PC-9 (cell line): ENCODE measurements at regions not wholly inside any gene's neighbourhood (a gene's known extent, or its start where the extent isn't known, plus 50 kb on each side); places are given as distances from the start of the nearest gene placed in this dataset.

Experiments
- BruUV-seq: library from RNA; stranded (reverse); fragments of 400-500 nt; replicated peaks from 2 replicates; lab custom pipeline; 2021; lab: Mats Ljungman, UMichigan
- CTCF ChIA-PET: fragments of 300-600 bp; sonication (Branson Sonifier 250); formaldehyde crosslinking; loops from one replicate; lab custom pipeline; 2022; ENCODE audit warnings: antibody characterized with exemption; lab: Charles Lee
- POLR2A ChIA-PET: fragments of 300-600 bp; sonication (Branson Sonifier 250); formaldehyde crosslinking; loops from one replicate; lab custom pipeline; 2022; ENCODE audit warnings: antibody characterized with exemption; ENCODE audit not compliant: unreplicated experiment; lab: Charles Lee
- DNase-seq, 2 experiments: peaks; one replicate each; pipeline versions ENCODE4 v3.0.0 to v3.0.0-alpha.2; 2015 to 2022; ENCODE audit warnings: mixed read lengths in 1 of 2
- H2AFZ ChIP-seq: fragments of 200-600 bp; sonication (generic); 2 replicates; pipeline ENCODE4 v1.8.1; 2017; ENCODE audit warnings: antibody characterized with exemption
- H3F3A ChIP-seq: fragments of 200-600 bp; sonication (generic); 2 replicates; pipeline ENCODE4 v1.8.1; 2017; ENCODE audit warnings: antibody characterized with exemption, mild to moderate bottlenecking, low read depth; ENCODE audit not compliant: insufficient read depth
- H3K27ac ChIP-seq: fragments of 200-600 bp; sonication (generic); 2 replicates; pipeline ENCODE4 v1.6.1; 2016; ENCODE audit warnings: mixed run types
- H3K27me3 ChIP-seq: fragments of 200-600 bp; sonication (generic); 2 replicates; pipeline ENCODE4 v1.6.1; 2016; ENCODE audit warnings: low read depth, mixed run types; ENCODE audit not compliant: insufficient read depth
- H3K36me3 ChIP-seq: fragments of 200-600 bp; sonication (generic); 2 replicates; pipeline ENCODE4 v1.6.1; 2016; ENCODE audit warnings: low read depth, mixed run types
- H3K4me1 ChIP-seq: fragments of 200-600 bp; sonication (generic); replicated peaks from 2 replicates; pipeline ENCODE4 v1.6.1; 2016; ENCODE audit warnings: mixed run types; ENCODE audit not compliant: insufficient read depth
- H3K4me2 ChIP-seq: fragments of 200-600 bp; sonication (generic); 2 replicates; pipeline ENCODE4 v1.6.1; 2017; ENCODE audit warnings: mixed run types
- H3K4me3 ChIP-seq: fragments of 200-600 bp; sonication (generic); 2 replicates; pipeline ENCODE4 v1.6.1; 2016; ENCODE audit warnings: mixed run types
- H3K79me2 ChIP-seq: fragments of 200-600 bp; sonication (generic); 2 replicates; pipeline ENCODE4 v1.6.1; 2017; ENCODE audit warnings: low read depth, mixed run types
- H3K9me2 ChIP-seq: fragments of 200-600 bp; sonication (generic); 2 replicates; pipeline ENCODE4 v1.8.1; 2017; ENCODE audit warnings: mild to moderate bottlenecking; ENCODE audit not compliant: insufficient read depth
- H3K9me3 ChIP-seq: fragments of 200-600 bp; sonication (generic); 2 replicates; pipeline ENCODE4 v1.8.1; 2016; ENCODE audit warnings: low read depth; ENCODE audit not compliant: insufficient read depth
- H4K20me1 ChIP-seq: fragments of 200-600 bp; sonication (generic); 2 replicates; pipeline ENCODE4 v1.8.1; 2017; ENCODE audit not compliant: insufficient read depth
- EZH2 ChIP-seq: fragments of 200-600 bp; sonication (generic); IDR thresholded peaks from 2 replicates; pipeline ENCODE4 v1.8.0; 2017; ENCODE audit warnings: antibody characterized with exemption, low read depth
- intact Hi-C: fragments of 100-400 bp; cut with micrococcal nuclease; formaldehyde crosslinking; loops from one replicate; pipeline ENCODE4 v1.10.0; 2022; ENCODE audit not compliant: unreplicated experiment
- TF ChIP-seq, protein P1 (sequence below): fragments of 200-600 bp; sonication (generic); conservative IDR thresholded peaks from 2 replicates; pipeline ENCODE4 v1.6.1; 2017; ENCODE audit warnings: mixed run types, antibody characterized with exemption, mild to moderate bottlenecking, moderate library complexity

DNA sequence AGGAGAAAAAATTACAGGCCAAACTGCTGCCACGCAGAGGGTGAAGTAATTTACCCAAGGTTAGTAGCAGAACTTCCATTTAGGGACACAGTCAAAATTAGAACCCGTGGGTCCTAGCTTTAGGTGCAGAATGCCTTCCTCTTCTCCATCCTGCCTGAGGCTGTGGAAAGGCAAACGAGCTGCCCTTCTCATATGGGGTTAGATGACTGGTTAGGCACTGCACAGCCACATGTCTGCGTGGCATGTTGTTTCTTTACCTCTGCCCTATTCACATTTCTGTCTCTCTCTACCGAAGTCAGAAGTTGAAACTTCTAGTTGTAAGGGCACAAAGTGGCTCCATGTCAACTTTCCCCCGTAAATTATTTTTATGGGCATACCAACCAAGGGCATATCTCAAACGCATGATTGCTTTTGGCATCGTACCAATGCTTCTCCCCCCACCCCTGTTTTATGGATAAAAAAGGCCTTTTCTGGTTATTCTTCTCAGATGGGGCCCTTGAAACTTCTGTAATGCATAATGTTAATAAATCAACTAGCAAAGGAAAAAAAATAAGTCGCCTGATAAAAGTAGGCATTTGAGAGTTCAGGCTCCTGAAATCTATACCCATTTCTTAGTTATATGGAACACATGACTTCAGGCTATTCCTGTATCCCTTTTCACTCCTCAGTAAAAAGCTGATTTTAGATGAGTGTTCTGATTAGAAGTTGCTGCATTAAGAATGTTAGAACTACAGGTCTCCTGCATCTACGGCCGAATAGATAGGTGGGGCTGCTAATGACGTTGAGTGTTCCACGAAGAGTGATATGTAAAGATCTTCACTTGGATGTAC is 139.6 kb upstream of the NRIP1 start:
- Histone ChIP-seq H3K9me2 (no peaks in the 10 kb centered on the region), H3K27me3 (no peaks in the 10 kb centered on the region), H3K9me3 (0 out of 2 replicates have a peak, but pooled peaks cover 6% of the 10 kb centered on the region), H3K79me2 (no peaks in the 10 kb centered on the region), H2AFZ (no peak overlapping the region), H4K20me1 (no peaks in the 10 kb centered on the region), H3K27ac (no peak overlapping the region), H3K4me2 (no peak overlapping the region), H3K36me3 (no peaks in the 10 kb centered on the region), H3K4me3 (no peak overlapping the region), H3F3A (peaks cover 6% of the 10 kb centered on the region; the same call in 1 of the 2 replicates), H3K4me1 (peaks cover 20% of the 10 kb centered on the region)
- BruUV-seq: no TSS peak
- POLR2A ChIA-PET: no interaction called here
- CTCF ChIA-PET: no interaction called here
- TF ChIP-seq, protein P1, sequence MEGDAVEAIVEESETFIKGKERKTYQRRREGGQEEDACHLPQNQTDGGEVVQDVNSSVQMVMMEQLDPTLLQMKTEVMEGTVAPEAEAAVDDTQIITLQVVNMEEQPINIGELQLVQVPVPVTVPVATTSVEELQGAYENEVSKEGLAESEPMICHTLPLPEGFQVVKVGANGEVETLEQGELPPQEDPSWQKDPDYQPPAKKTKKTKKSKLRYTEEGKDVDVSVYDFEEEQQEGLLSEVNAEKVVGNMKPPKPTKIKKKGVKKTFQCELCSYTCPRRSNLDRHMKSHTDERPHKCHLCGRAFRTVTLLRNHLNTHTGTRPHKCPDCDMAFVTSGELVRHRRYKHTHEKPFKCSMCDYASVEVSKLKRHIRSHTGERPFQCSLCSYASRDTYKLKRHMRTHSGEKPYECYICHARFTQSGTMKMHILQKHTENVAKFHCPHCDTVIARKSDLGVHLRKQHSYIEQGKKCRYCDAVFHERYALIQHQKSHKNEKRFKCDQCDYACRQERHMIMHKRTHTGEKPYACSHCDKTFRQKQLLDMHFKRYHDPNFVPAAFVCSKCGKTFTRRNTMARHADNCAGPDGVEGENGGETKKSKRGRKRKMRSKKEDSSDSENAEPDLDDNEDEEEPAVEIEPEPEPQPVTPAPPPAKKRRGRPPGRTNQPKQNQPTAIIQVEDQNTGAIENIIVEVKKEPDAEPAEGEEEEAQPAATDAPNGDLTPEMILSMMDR: no peak
- no peak for TF ChIP-seq EZH2
- intact Hi-C loops: no loop called here
- DNase-seq: no peak

DNA sequence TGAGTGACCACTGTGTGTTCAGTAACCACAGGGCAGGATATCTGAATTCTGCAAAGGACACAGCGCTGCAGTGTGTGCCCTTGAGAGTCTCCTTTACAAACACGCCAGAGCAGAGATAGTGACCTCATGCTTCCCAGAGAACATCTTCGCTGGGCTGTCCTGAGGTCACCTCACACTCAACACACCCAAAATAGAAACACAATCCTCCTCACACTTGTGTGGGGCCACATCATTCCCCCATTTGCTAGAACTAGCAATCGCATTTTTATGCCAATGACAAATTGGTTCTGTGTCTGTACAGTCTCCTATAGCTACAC is 140.1 kb upstream of the NRIP1 start:
- DNase-seq: no peak
- peaks cover 26% of the 10 kb centered on the region for H3K4me1 ChIP-seq
- no peak overlapping the region for H2AFZ ChIP-seq
- BruUV-seq: no TSS peak
- H3K27ac ChIP-seq: no peak overlapping the region
- intact Hi-C loops: no loop called here
- no peak overlapping the region for H3K4me2 ChIP-seq
- no peaks in the 10 kb centered on the region for H4K20me1 ChIP-seq
- ChIA-PET POLR2A (no interaction called here), CTCF (no interaction called here)
- 0 out of 2 replicates have a peak, but pooled peaks cover 6% of the 10 kb centered on the region for H3K9me3 ChIP-seq
- H3K27me3 ChIP-seq: no peaks in the 10 kb centered on the region
- H3K9me2 ChIP-seq: no peaks in the 10 kb centered on the region
- no peak for TF ChIP-seq EZH2
- TF ChIP-seq, protein P1: no peak
- no peaks in the 10 kb centered on the region for H3K36me3 ChIP-seq
- H3F3A ChIP-seq: peaks cover 11% of the 10 kb centered on the region; the same call in 1 of the 2 replicates
- no peaks in the 10 kb centered on the region for H3K79me2 ChIP-seq
- H3K4me3 ChIP-seq: no peak overlapping the region

- Histone ChIP-seq H3K27me3 (no peaks in the 10 kb centered on the region), H3K79me2 (no peaks in the 10 kb centered on the region), H3K9me2 (no peaks in the 10 kb centered on the region), H3K9me3 (0 out of 2 replicates have a peak, but pooled peaks cover 6% of the 10 kb centered on the region), H4K20me1 (no peaks in the 10 kb centered on the region), H3K27ac (no peak overlapping the region), H3K4me3 (no peak overlapping the region), H3F3A (peaks cover 23% of the 10 kb centered on the region; the same call in 1 of the 2 replicates), H3K4me2 (no peak overlapping the region), H3K36me3 (no peaks in the 10 kb centered on the region), H2AFZ (no peak overlapping the region), H3K4me1 (peaks cover 35% of the 10 kb centered on the region)
- TF ChIP-seq EZH2: no peak
- TF ChIP-seq, protein P1: no peak
- DNase-seq: no peak
- ChIA-PET CTCF (no interaction called here), POLR2A (interaction anchor here (0.7 kb wide), 1 partner anchor 104 kb away, joined by 3 read pairs; no protein-coding TSS in a partner anchor)
- BruUV-seq: no TSS peak
- intact Hi-C loops: no loop called here
These were observed 141.7 kb upstream of the NRIP1 start for GRCh38 chr21:15206514-15206913.
